GM19372 (cell line): ENCODE measurements at regions not wholly inside any gene's neighbourhood (a gene's known extent, or its start where the extent isn't known, plus 50 kb on each side); places are given as distances from the start of the nearest gene placed in this dataset.
"Not testable (repeated sequence)": the region's sequence is repeated elsewhere in the genome, so short reads cannot be mapped to it uniquely, and the experiment has no call there.

Source experiments
- ATAC-seq: cut with Tn5 transposase; IDR thresholded peaks from one replicate; pipeline ENCODE4 v1.9.1; 2021; ENCODE audit warnings: mild to moderate bottlenecking, low read depth, moderate library complexity; ENCODE audit not compliant: unreplicated experiment

DNA sequence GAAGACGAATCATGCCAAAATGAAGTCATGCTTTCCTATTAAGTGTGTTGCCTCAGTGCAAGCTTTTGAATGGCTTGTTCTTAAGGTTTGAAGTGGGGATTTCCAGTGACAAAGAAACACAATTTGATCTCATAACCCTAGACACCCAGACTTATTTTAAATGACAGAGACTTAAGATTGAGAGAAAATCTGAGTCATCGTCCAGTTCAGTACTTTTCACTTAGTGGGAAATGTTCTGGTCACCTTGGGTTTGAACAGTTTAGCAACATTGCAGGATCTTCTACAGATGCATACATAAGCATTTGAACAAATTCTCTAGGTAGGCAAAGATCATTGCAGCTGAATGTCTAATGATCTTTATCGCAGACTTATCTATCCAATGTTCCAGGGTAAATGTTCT lies 926.7 kb upstream of the ADAMTS5 start:
- not testable (repeated sequence) for ATAC-seq

GRCh38 chr21:27891495-27891894 lies 924.6 kb upstream of the ADAMTS5 start:
- ATAC-seq: not testable (repeated sequence)

DNA sequence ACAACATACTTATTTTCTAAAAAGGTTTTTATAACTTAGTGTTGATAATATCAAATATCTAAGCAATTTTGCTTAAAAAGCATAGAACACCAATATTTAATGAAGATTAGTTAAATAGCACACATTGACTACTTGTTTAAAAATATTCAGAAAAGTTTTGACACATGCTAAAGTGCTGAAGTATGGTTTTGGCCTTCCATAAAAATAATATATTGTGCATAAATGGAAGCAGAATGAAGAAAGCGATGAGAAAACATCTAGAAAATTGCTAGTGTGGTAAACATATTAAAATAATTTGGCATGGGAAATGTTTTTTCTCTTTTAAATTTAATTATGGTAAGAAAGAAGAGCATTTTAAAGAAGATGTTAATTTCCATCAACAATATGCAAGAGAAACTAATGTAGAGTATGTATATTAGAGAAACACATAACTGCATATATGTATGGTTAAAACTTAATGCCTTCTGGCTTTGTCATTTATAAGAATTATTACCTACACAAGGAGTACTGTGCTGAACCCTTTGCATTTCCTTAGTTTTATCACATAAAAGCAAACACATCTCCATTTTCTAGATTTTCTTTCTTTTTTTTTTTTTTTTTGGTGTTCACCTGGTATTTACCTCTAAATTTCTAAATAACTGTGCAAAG lies 921.0 kb upstream of the ADAMTS5 start:
- ATAC-seq: not testable (repeated sequence)

GRCh38 chr21:27885296-27885711 lies 918.4 kb upstream of the ADAMTS5 start:
- ATAC-seq: no peak

GRCh38 chr21:27881331-27881730 lies 914.4 kb upstream of the ADAMTS5 start:
- not testable (repeated sequence) for ATAC-seq

- not testable (repeated sequence) for ATAC-seq
Observed at GRCh38 chr21:27872411-27872810, 905.5 kb upstream of the ADAMTS5 start.

DNA sequence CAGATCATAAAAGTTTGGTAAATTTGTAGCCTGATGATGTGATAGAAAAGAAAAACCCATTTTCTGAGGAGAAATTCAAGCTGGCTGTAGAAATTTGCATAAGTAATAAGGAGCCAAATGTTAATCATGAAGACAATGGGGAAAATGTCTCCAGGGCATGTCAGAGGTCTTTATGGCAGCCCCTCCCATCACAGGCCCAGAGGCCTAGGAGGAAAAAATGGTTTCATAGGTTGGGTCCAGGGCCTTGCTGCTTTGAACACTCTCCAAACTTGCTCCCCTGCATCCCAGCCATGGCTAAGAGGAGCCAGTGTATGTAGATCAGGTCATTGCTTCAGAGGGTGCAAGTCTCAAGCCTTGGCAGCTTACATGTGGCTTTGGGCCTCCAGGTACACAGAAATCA lies 903.9 kb upstream of the ADAMTS5 start:
- not testable (repeated sequence) for ATAC-seq

- ATAC-seq: not testable (repeated sequence)
Observed at GRCh38 chr21:27860314-27860955, 893.5 kb upstream of the ADAMTS5 start.

DNA sequence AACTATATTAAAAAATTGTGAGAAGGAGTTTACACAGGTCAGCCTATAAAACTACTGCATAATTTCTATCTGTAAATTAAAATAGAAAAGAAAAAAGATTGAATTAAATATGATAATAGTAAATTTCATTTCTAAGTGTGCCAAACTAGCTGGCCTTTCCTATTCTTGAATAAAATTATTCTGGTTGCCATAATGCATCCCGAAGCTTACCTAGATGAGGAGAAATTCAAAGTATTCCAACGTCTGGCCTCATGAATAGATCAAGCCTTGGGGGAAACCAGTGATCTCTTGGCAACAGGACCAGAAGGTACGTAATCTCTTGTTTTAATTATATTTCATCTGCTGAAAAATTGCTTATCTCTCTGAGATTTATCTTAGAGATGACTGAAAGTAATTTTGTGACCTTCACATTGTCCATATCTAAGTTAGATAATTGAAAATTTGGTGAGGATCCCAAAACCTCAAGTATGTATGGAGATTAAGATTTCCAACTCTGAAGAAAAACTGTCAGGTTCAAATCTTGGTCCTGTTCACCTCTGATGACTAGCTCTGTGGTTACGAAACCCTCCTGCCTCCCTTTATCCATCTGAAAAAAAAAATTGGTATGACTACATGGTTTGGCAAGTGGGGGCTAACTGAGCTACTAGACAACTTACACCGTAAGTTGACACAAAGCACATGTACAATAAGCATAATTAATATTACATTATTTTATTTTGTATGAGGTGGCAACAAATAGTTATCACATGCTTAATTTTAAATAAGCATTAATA lies 891.4 kb upstream of the ADAMTS5 start:
- not testable (repeated sequence) for ATAC-seq

- not testable (repeated sequence) for ATAC-seq
Observed at GRCh38 chr21:27856988-27857387, 890.1 kb upstream of the ADAMTS5 start.

DNA sequence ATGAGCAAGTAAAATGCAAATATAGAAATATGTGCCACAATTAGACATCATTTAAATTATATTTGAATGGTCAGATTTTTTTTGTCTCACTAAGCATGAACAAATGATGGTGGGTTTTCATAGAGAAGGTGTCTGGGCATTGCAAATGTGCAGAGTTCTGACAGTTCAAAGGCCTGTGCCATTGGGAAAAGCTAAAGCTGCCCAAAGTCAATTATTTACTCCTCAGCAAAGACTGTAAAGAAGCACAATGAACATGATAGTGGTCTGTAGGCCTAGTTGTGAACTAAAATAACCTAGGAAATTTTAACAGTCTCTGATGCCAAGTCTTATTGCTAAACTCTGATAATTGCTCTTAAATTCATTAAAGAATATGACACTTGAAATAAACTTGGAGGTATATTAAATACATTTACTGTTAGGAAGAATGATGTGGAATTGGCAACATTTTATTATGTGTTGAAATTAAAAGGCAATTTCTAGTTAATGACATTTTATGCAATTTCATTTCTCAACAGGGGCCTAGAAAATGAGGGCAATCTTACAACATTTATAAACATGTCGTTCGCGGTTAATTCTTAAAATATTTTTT lies 874.3 kb upstream of the ADAMTS5 start:
- ATAC-seq: no peak

DNA sequence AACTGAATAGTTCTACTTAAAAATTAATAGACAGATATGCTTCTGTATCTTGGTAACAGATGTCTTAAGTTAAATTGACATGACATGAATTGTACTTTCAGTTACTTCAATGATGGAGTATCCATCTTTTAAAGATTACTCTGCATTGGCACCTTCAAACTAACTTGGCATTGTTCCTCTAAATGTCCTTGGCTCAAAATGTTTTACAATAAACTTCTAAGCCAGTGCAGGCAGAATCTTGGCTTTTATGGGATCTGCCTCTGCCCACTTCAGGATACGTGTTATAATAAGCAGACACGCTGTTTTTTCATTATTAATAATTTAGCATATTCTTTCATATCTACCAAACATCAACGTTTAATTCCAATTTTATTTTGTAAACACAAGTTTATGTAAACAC lies 873.4 kb upstream of the ADAMTS5 start:
- no peak for ATAC-seq

- ATAC-seq: no peak
Observed at GRCh38 chr21:27839512-27840115, 872.7 kb upstream of the ADAMTS5 start.

GRCh38 chr21:27838573-27838972 lies 871.7 kb upstream of the ADAMTS5 start:
- ATAC-seq: no peak

DNA sequence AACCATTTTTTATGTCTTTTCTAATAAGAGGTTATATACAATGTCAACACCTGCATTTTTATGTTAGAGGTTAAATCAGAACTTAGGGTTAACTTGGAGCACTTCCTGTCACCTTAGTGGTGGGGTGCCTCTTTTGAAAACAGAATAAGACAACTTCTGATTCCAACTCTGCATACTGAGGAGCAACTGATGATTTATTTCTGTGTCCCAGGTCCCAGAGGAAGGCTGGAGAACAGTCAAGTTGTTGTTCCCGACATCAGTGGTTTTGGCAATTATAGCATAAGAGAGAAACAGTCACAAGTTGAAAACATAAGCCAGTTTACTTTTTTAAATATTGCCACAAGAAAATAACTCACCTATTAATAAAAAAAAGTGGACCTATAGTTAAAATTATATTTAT lies 871.0 kb upstream of the ADAMTS5 start:
- ATAC-seq: no peak

- no peak for ATAC-seq
Observed at GRCh38 chr21:27833298-27833697, 866.4 kb upstream of the ADAMTS5 start.

DNA sequence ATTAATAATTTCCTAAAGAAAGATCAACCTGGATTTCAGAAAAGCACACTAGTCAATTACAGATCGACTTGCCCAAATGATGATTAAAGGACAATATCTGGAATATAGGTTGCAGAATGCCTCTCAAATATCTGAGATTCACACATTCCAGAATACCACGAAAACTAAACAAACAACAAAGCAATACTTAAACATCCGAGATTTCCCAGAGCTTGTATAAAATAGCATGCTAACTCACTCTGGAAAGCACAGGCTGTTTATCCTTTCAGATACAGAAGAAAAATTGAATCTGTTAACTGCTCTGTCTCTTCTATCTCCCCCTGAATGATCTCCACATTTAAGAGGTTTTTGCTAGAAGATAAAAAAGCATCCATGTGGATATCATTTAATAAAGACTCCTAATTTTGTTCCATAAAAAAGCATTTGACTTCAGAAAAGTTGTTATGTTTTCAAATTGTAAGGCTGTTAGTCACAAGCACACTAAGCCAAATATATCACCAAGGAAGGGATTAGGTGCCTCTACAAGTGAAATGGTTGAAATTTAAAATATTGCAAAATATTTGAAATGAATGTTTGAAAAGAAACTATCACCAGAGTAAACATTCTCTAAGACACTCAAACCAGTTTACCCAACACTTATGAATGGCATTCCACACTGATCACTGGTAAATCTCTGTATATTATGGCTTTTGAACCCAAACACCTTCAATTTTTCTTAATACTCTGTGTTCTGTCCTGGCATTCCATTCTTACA lies 865.1 kb upstream of the ADAMTS5 start:
- ATAC-seq: no peak

GRCh38 chr21:27831177-27831576 lies 864.3 kb upstream of the ADAMTS5 start:
- ATAC-seq: no peak

DNA sequence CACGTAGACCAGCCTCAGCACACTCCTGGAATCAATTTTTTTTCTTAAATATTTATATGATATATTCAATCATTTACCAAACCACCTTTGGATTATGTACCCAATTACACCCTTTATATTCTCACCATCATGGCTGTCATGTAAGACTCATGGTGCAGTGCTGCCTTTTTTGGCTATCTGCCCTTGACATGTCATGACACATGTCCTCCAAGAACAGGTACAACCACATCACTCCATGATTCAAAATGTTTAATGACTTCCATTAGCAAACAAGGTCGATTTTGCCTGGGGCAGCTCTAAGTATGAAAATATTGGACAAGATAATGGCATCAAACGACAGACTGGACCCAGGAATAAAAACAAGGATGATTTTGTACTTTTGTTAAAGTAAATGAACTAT lies 861.1 kb upstream of the ADAMTS5 start:
- no peak for ATAC-seq

DNA sequence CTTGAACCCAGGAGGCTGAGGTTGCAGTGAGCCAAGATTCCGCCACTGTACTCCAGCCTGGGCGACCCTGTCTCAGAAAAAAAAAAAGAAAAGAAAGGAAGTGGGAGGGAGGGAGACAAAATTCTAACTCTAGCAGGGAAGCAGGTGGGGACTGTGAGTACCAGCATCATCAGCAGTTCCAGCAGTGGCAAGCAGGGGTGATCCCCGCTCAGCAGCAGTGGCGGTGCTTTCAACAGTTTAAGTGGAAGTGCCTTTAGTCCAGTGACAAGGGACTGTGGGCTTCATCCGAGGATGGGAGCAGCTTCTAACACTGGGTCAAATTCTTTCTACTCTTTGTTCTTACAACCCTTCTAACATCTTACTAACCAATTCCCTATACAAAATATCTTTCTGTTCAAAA lies 858.1 kb upstream of the ADAMTS5 start:
- ATAC-seq: no peak
